Uterus (tissue), 3 donors: ENCODE measurements at regions not wholly inside any gene's neighbourhood (a gene's known extent, or its start where the extent isn't known, plus 50 kb on each side); places are given as distances from the start of the nearest gene placed in this dataset.

ENCODE experiments used
- DNase-seq, 2 donors: peaks; one replicate each; pipeline ENCODE4 v3.0.0-alpha.2; 2019 to 2020
- H3K27ac ChIP-seq, 2 donors: fragments of 200-600 bp; sonication (generic); 1 replicate in 1 of 2; 2 replicates in 1 of 2; pipeline ENCODE4 v1.5.1; 2016 to 2018
- H3K27me3 ChIP-seq, 2 donors: fragments of 200-600 bp; sonication (generic); one replicate each; pipeline ENCODE4 v1.5.1; 2018 to 2019; ENCODE audit warnings: control low read depth in 1 of 2
- H3K36me3 ChIP-seq, 2 donors: fragments of 200-600 bp; sonication (generic); one replicate each; pipeline ENCODE4 v1.5.1; 2019; ENCODE audit warnings: control low read depth in 1 of 2
- H3K4me1 ChIP-seq, 2 donors: fragments of 200-600 bp; sonication (generic); one replicate each; pipeline ENCODE4 v1.5.1; 2018 to 2019; ENCODE audit warnings: control low read depth in 1 of 2
- H3K4me3 ChIP-seq, 2 donors: fragments of 200-600 bp; sonication (generic); 1 replicate in 1 of 2; 2 replicates in 1 of 2; pipeline ENCODE4 v1.5.1; 2018 to 2019; ENCODE audit warnings: mild to moderate bottlenecking in 1 of 2
- H3K9me3 ChIP-seq, 2 donors: fragments of 200-600 bp; sonication (generic); one replicate each; pipeline ENCODE4 v1.5.1; 2019; ENCODE audit warnings: control low read depth in 1 of 2
- POLR2A ChIP-seq, 2 donors: fragments of 450-650 bp; IDR thresholded peaks; one replicate each; pipeline ENCODE4 v1.6.1; 2016; ENCODE audit warnings: antibody characterized with exemption in 2 of 2, mild to moderate bottlenecking in 1 of 2, moderate library complexity in 1 of 2
- intact Hi-C: fragments of 100-400 bp; cut with DNase I; formaldehyde crosslinking; loops from one replicate; pipeline ENCODE4 v1.15.1; 2023; ENCODE audit warnings: low total_unique reads
- TF ChIP-seq, protein P1 (sequence below), 4 experiments: fragments of 200-600 bp in 2 of 4; fragments of 450-650 bp in 2 of 4; sonication (generic) in 2 of 4; IDR thresholded peaks; one replicate each; pipeline ENCODE4 v1.5.1; 2016 to 2019; ENCODE audit warnings: antibody characterized with exemption in 4 of 4, mild to moderate bottlenecking in 2 of 4, moderate library complexity in 1 of 4
- donor health status: DM: yes; HTN: yes; CAD: no.

- no peak for DNase-seq
- peak overlapping the region; percentile 85 to 96 for H3K27ac ChIP-seq
- intact Hi-C loops: no loop called here
Measured at GRCh38 chr13:40148101-40148500, 492.6 kb downstream of the COG6 start.

DNA sequence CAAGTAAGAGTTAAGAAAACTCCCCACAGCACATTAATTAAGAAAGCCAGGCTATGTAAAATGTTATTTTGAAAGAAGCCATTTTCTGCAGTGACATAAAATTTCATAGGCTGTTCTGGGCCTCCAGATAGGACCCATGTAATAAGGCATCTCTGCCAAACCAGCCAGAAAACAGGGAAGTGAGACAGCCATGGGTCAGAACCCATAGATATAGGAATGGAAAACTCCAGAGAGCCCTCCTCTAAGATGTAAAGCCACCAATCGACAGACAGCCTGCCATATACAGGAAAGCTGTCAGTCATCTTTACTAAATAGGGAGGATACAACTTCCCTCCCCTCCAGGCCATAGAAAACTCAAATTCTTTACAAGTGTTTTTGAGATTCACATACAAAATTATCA, 493.3 kb downstream of the COG6 start:
- H3K36me3 ChIP-seq: no peaks in the 10 kb centered on the region
- peak overlapping the region; percentile 85 to 96 for H3K27ac ChIP-seq
- DNase-seq: no peak
- H3K4me1 ChIP-seq: peaks cover 0 to 10% of the 10 kb centered on the region in 2 donors
- H3K27me3 ChIP-seq: no peaks in the 10 kb centered on the region
- no peak overlapping the region for H3K4me3 ChIP-seq
- intact Hi-C loops: no loop called here
- no peak for TF ChIP-seq POLR2A (IDR thresholded peaks at IDR 0.05)
- TF ChIP-seq, protein P1, sequence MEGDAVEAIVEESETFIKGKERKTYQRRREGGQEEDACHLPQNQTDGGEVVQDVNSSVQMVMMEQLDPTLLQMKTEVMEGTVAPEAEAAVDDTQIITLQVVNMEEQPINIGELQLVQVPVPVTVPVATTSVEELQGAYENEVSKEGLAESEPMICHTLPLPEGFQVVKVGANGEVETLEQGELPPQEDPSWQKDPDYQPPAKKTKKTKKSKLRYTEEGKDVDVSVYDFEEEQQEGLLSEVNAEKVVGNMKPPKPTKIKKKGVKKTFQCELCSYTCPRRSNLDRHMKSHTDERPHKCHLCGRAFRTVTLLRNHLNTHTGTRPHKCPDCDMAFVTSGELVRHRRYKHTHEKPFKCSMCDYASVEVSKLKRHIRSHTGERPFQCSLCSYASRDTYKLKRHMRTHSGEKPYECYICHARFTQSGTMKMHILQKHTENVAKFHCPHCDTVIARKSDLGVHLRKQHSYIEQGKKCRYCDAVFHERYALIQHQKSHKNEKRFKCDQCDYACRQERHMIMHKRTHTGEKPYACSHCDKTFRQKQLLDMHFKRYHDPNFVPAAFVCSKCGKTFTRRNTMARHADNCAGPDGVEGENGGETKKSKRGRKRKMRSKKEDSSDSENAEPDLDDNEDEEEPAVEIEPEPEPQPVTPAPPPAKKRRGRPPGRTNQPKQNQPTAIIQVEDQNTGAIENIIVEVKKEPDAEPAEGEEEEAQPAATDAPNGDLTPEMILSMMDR (IDR thresholded peaks at IDR 0.05): no peak
- no peaks in the 10 kb centered on the region for H3K9me3 ChIP-seq

More at GRCh38 chr13:40148101-40148500, 492.6 kb downstream of the COG6 start:
- TF ChIP-seq, protein P1 (IDR thresholded peaks at IDR 0.05): no peak
- TF ChIP-seq POLR2A (IDR thresholded peaks at IDR 0.05): no peak
- Histone ChIP-seq H3K36me3 (no peaks in the 10 kb centered on the region), H3K27me3 (no peaks in the 10 kb centered on the region), H3K4me1 (peaks cover 0 to 10% of the 10 kb centered on the region in 2 donors), H3K9me3 (no peaks in the 10 kb centered on the region), H3K4me3 (no peak overlapping the region)

- Histone ChIP-seq H3K4me3 (no peak overlapping the region), H3K27me3 (no peaks in the 10 kb centered on the region), H3K36me3 (no peaks in the 10 kb centered on the region), H3K9me3 (no peaks in the 10 kb centered on the region), H3K4me1 (peaks cover 0 to 10% of the 10 kb centered on the region in 2 donors), H3K27ac (peak overlapping the region; percentile 85 to 96)
- intact Hi-C loops: no loop called here
- DNase-seq: peak; percentile 66 to 89
- TF ChIP-seq, protein P1 (IDR thresholded peaks at IDR 0.05): no peak
- TF ChIP-seq POLR2A (IDR thresholded peaks at IDR 0.05): no peak
Measured at GRCh38 chr13:40149611-40150274, 494.3 kb downstream of the COG6 start.

DNA sequence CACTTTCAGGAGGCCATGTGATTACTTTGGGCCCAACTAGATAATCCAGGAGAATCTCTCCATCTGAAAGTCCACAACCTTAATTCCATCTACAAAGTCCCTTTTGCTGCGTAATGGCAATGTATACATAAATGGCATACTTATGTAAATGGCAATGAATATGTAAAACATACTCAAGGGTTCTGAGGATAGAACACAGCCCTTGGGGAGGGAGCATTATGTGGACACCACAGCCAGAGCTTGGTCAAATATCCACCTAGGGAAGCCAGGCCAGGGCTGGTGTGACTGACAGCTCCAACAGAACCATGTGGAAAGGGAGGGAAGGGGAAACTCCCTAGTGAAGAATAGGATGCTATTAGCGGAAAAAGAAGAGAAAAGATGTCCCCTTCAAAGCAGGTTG, 496.2 kb downstream of the COG6 start:
- intact Hi-C loops: no loop called here
- Histone ChIP-seq H3K27ac (peak overlapping the region; percentile 85 to 96), H3K27me3 (no peaks in the 10 kb centered on the region), H3K4me1 (peaks cover 0 to 10% of the 10 kb centered on the region in 2 donors), H3K4me3 (no peak overlapping the region), H3K36me3 (no peaks in the 10 kb centered on the region), H3K9me3 (no peaks in the 10 kb centered on the region)
- DNase-seq: no peak
- TF ChIP-seq, protein P1 (IDR thresholded peaks at IDR 0.05): no peak
- no peak for TF ChIP-seq POLR2A (IDR thresholded peaks at IDR 0.05)

- Histone ChIP-seq H3K9me3 (no peaks in the 10 kb centered on the region), H3K36me3 (no peaks in the 10 kb centered on the region), H3K27ac (peak overlapping the region; percentile 85 to 96), H3K4me1 (peaks cover 0 to 10% of the 10 kb centered on the region in 2 donors), H3K27me3 (no peaks in the 10 kb centered on the region), H3K4me3 (no peak overlapping the region)
- no peak for DNase-seq
- intact Hi-C loops: no loop called here
- TF ChIP-seq, protein P1 (IDR thresholded peaks at IDR 0.05): no peak
- TF ChIP-seq POLR2A (IDR thresholded peaks at IDR 0.05): no peak
Measured at GRCh38 chr13:40152145-40152544, 496.7 kb downstream of the COG6 start.
